ENCODE measurements at regions not wholly inside any gene's neighbourhood (a gene's known extent, or its start where the extent isn't known, plus 50 kb on each side); places are given as distances from the start of the nearest gene placed in this dataset.
"Not testable (repeated sequence)": the region's sequence is repeated elsewhere in the genome, so short reads cannot be mapped to it uniquely, and the experiment has no call there.

- FAIRE-seq; DNase-seq (ENCODE audit: extremely low spot score, insufficient read length, low read depth): not testable (repeated sequence)
Measured at GRCh38 chr5:116945613-116946382, 371.2 kb upstream of the SEMA6A start.

GRCh38 chr5:116944183-116944582 is 369.6 kb upstream of the SEMA6A start:
- DNase-seq (ENCODE audit: extremely low spot score, insufficient read length, low read depth) (no peak), FAIRE-seq (no peak)

- DNase-seq (ENCODE audit: extremely low spot score, insufficient read length, low read depth) = no peak
- FAIRE-seq = no peak
Measured at GRCh38 chr5:116942622-116943021, 368.0 kb upstream of the SEMA6A start.

GRCh38 chr5:116939641-116940040 is 365.0 kb upstream of the SEMA6A start:
- no peak for DNase-seq (ENCODE audit: extremely low spot score, insufficient read length, low read depth)
- FAIRE-seq = no peak

- FAIRE-seq (no peak), DNase-seq (ENCODE audit: extremely low spot score, insufficient read length, low read depth) (no peak)
Measured at GRCh38 chr5:116938488-116938887, 363.9 kb upstream of the SEMA6A start.

GRCh38 chr5:116935561-116936162 is 361.0 kb upstream of the SEMA6A start:
- DNase-seq (ENCODE audit: extremely low spot score, insufficient read length, low read depth) (no peak), FAIRE-seq (peak; percentile 5)

GRCh38 chr5:116930616-116931015 is 356.0 kb upstream of the SEMA6A start:
- DNase-seq (ENCODE audit: extremely low spot score, insufficient read length, low read depth) = no peak
- no peak for FAIRE-seq

GRCh38 chr5:116923344-116923743 is 348.7 kb upstream of the SEMA6A start:
- no peak for DNase-seq (ENCODE audit: extremely low spot score, insufficient read length, low read depth)
- no peak for FAIRE-seq

- DNase-seq (ENCODE audit: extremely low spot score, insufficient read length, low read depth) = no peak
- peak; percentile 60 for FAIRE-seq
Measured at GRCh38 chr5:116922532-116922931, 347.9 kb upstream of the SEMA6A start.

GRCh38 chr5:116914869-116915504 is 340.4 kb upstream of the SEMA6A start:
- no peak for DNase-seq (ENCODE audit: extremely low spot score, insufficient read length, low read depth)

GRCh38 chr5:116912221-116912620 is 337.6 kb upstream of the SEMA6A start:
- no peak for FAIRE-seq
- DNase-seq (ENCODE audit: extremely low spot score, insufficient read length, low read depth) = no peak

More at GRCh38 chr5:116914869-116915504, 340.4 kb upstream of the SEMA6A start:
- no peak for FAIRE-seq

- no peak for FAIRE-seq
- DNase-seq (ENCODE audit: extremely low spot score, insufficient read length, low read depth) = no peak
Measured at GRCh38 chr5:116911074-116911473, 336.5 kb upstream of the SEMA6A start.

GRCh38 chr5:116908537-116908936 is 333.9 kb upstream of the SEMA6A start:
- FAIRE-seq = no peak
- no peak for DNase-seq (ENCODE audit: extremely low spot score, insufficient read length, low read depth)

GRCh38 chr5:116905885-116906284 is 331.3 kb upstream of the SEMA6A start:
- peak; percentile 35 for FAIRE-seq
- DNase-seq (ENCODE audit: extremely low spot score, insufficient read length, low read depth) = no peak

GRCh38 chr5:116900793-116901192 is 326.2 kb upstream of the SEMA6A start:
- no peak for FAIRE-seq
- no peak for DNase-seq (ENCODE audit: extremely low spot score, insufficient read length, low read depth)

- FAIRE-seq (no peak), DNase-seq (ENCODE audit: extremely low spot score, insufficient read length, low read depth) (no peak)
Measured at GRCh38 chr5:116898917-116899316, 324.3 kb upstream of the SEMA6A start.

- DNase-seq (ENCODE audit: extremely low spot score, insufficient read length, low read depth) (no peak), FAIRE-seq (no peak)
Measured at GRCh38 chr5:116897291-116897690, 322.7 kb upstream of the SEMA6A start.

- DNase-seq (ENCODE audit: extremely low spot score, insufficient read length, low read depth) (no peak), FAIRE-seq (no peak)
Measured at GRCh38 chr5:116896001-116896400, 321.4 kb upstream of the SEMA6A start.

- no peak for FAIRE-seq
Measured at GRCh38 chr5:116892993-116893392, 318.4 kb upstream of the SEMA6A start.

GRCh38 chr5:116887104-116887503 is 312.5 kb upstream of the SEMA6A start:
- no peak for FAIRE-seq
- DNase-seq (ENCODE audit: extremely low spot score, insufficient read length, low read depth) = no peak

More at GRCh38 chr5:116892993-116893392, 318.4 kb upstream of the SEMA6A start:
- DNase-seq (ENCODE audit: extremely low spot score, insufficient read length, low read depth) = no peak

GRCh38 chr5:116885825-116886224 is 311.2 kb upstream of the SEMA6A start:
- FAIRE-seq = peak; percentile 85
- no peak for DNase-seq (ENCODE audit: extremely low spot score, insufficient read length, low read depth)

Data from GM18507 (cell line).